Neuronal stem cell (in vitro differentiated cells): ENCODE measurements at regions not wholly inside any gene's neighbourhood (a gene's known extent, or its start where the extent isn't known, plus 50 kb on each side); places are given as distances from the start of the nearest gene placed in this dataset.

Experiments
- DNase-seq: peaks from one replicate; pipeline ENCODE4 v3.0.0-alpha.2; 2013; ENCODE audit warnings: low spot score
- H2AFZ ChIP-seq: one replicate; pipeline ENCODE4 v1.6.1; 2013; ENCODE audit warnings: mild to moderate bottlenecking, low read length, inconsistent platforms
- H2AK5ac ChIP-seq: 2 replicates; pipeline ENCODE4 v1.6.1; 2013; ENCODE audit warnings: low read depth, mild to moderate bottlenecking, inconsistent platforms, low read length, moderate library complexity, mixed read lengths
- H2BK120ac ChIP-seq: 2 replicates; pipeline ENCODE4 v1.6.1; 2013; ENCODE audit warnings: low read depth, mild to moderate bottlenecking, inconsistent platforms, low read length, moderate library complexity, mixed read lengths
- H2BK12ac ChIP-seq: one replicate; pipeline ENCODE4 v1.6.1; 2013; ENCODE audit warnings: low read length, inconsistent platforms
- H2BK15ac ChIP-seq: 2 replicates; pipeline ENCODE4 v1.6.1; 2013; ENCODE audit warnings: mild to moderate bottlenecking, low read length, inconsistent platforms, mixed read lengths
- H2BK5ac ChIP-seq: one replicate; pipeline ENCODE4 v1.6.1; 2013; ENCODE audit warnings: inconsistent platforms, mild to moderate bottlenecking, low read length, moderate library complexity
- H3K14ac ChIP-seq: one replicate; pipeline ENCODE4 v1.6.1; 2013; ENCODE audit warnings: low read length, inconsistent platforms
- H3K18ac ChIP-seq: 2 replicates; pipeline ENCODE4 v1.6.1; 2013; ENCODE audit warnings: low read length, inconsistent platforms
- H3K23ac ChIP-seq: 2 replicates; pipeline ENCODE4 v1.6.1; 2013; ENCODE audit warnings: low read depth, mild to moderate bottlenecking, mixed read lengths, low read length, inconsistent platforms; ENCODE audit not compliant: poor library complexity
- H3K27ac ChIP-seq: replicated peaks from 3 replicates; pipeline ENCODE4 v1.5.1; 2013; ENCODE audit warnings: low read length, inconsistent platforms
- H3K27me3 ChIP-seq, 3 experiments: 2 replicates each; pipeline ENCODE4 v1.6.1; 2013; ENCODE audit warnings: low read length in 3 of 3, mild to moderate bottlenecking in 2 of 3, inconsistent platforms in 1 of 3, low read depth in 1 of 3, mixed read lengths in 1 of 3, moderate library complexity in 1 of 3; ENCODE audit not compliant: control insufficient read depth in 3 of 3, insufficient read depth in 3 of 3
- H3K36me3 ChIP-seq, 2 donors: replicated peaks in 1 of 2; 2 replicates each; pipeline ENCODE4 v1.6.1; 2013; ENCODE audit warnings: low read length in 2 of 2; ENCODE audit not compliant: control insufficient read depth in 2 of 2, insufficient read depth in 2 of 2
- H3K4ac ChIP-seq: 2 replicates; pipeline ENCODE4 v1.6.1; 2013; ENCODE audit warnings: inconsistent platforms, mild to moderate bottlenecking, low read length, moderate library complexity
- H3K4me1 ChIP-seq, 2 donors: 1 replicate in 1 of 2; 2 replicates in 1 of 2; pipeline ENCODE4 v1.6.1; 2013; ENCODE audit warnings: low read length in 2 of 2, low read depth in 1 of 2; ENCODE audit not compliant: control insufficient read depth in 2 of 2, insufficient read depth in 1 of 2
- H3K4me2 ChIP-seq: one replicate; pipeline ENCODE4 v1.6.1; 2013; ENCODE audit warnings: mild to moderate bottlenecking, low read length, inconsistent platforms; ENCODE audit not compliant: insufficient read depth, poor library complexity, severe bottlenecking
- H3K4me3 ChIP-seq, 2 donors: 2 replicates each; pipeline ENCODE4 v1.5.1; 2013; ENCODE audit warnings: low read length in 2 of 2, mild to moderate bottlenecking in 2 of 2, inconsistent platforms in 1 of 2, moderate library complexity in 1 of 2
- H3K79me1 ChIP-seq: one replicate; pipeline ENCODE4 v1.6.1; 2013; ENCODE audit warnings: low read depth, mild to moderate bottlenecking, inconsistent platforms, low read length, moderate library complexity
- H3K9ac ChIP-seq: one replicate; pipeline ENCODE4 v1.6.1; 2013; ENCODE audit warnings: mild to moderate bottlenecking, low read depth, low read length, inconsistent platforms; ENCODE audit not compliant: poor library complexity
- H3K9me3 ChIP-seq, 2 donors: replicated peaks in 1 of 2; 2 replicates each; pipeline versions ENCODE3 to v1.6.1; 2013; ENCODE audit warnings: low read length in 2 of 2, mild to moderate bottlenecking in 2 of 2, inconsistent platforms in 1 of 2, low read depth in 1 of 2, mixed read lengths in 1 of 2, moderate library complexity in 1 of 2; ENCODE audit not compliant: control insufficient read depth in 2 of 2, insufficient read depth in 1 of 2
- H4K8ac ChIP-seq: one replicate; pipeline ENCODE4 v1.6.1; 2013; ENCODE audit warnings: low read depth, mild to moderate bottlenecking, inconsistent platforms, low read length, moderate library complexity
- H4K91ac ChIP-seq: one replicate; pipeline ENCODE4 v1.6.1; 2013; ENCODE audit warnings: low read length, low read depth, mild to moderate bottlenecking, inconsistent platforms; ENCODE audit not compliant: poor library complexity
- WGBS, 2 donors: extraction: QIAGEN DNeasy Blood & Tissue Kit; methylation state at CpG; one replicate each; pipeline ENCODE4 v1.1.7; 2013; ENCODE audit warnings: missing lambda C conversion rate in 2 of 2, mixed read lengths in 1 of 2; ENCODE audit not compliant: insufficient read length in 2 of 2, insufficient replicate concordance in 1 of 2; ENCODE audit errors: extremely low coverage in 2 of 2; 5-methylcytosine and 5-hydroxymethylcytosine counted together

DNA sequence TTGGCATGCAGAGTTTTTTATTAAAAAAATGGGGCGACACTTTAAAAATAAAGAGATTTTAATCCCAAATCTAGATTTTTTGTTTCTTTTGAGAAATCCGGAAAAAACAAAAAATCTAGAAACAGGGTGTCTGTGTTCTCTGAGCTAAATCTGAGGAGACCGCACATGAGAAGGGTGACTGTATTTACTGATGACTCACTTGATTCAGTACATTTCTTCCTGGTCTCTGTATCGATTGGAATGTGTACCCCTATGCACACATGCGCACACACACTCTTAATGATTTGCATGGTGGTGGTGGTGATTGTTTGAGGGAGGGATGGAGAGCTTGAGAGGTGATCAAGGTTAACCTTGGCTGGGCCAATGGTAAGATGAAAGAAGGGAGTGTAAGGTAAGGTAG lies 443.1 kb upstream of the THRB start:
- H2BK120ac ChIP-seq: no peak overlapping the region
- no peak overlapping the region for H3K4ac ChIP-seq
- H3K4me2 ChIP-seq: no peak overlapping the region
- H2AK5ac ChIP-seq: no peak overlapping the region
- no peak overlapping the region for H3K4me3 ChIP-seq
- no peak overlapping the region for H3K23ac ChIP-seq
- no peak overlapping the region for H3K18ac ChIP-seq
- no peak overlapping the region for H2BK15ac ChIP-seq
- H3K9me3 ChIP-seq: no peaks in the 10 kb centered on the region
- H3K27me3 ChIP-seq: no peaks in the 10 kb centered on the region
- H3K4me1 ChIP-seq: no peaks in the 10 kb centered on the region
- no CpG with 5 or more reads among the region's 5 CpGs for WGBS, 2 donors
- no peak for DNase-seq
- H4K8ac ChIP-seq: no peak overlapping the region
- no peak overlapping the region for H2AFZ ChIP-seq
- H2BK12ac ChIP-seq: no peak overlapping the region
- H2BK5ac ChIP-seq: no peak overlapping the region
- no peaks in the 10 kb centered on the region for H3K36me3 ChIP-seq
- H3K14ac ChIP-seq: no peak overlapping the region
- no peak overlapping the region for H3K9ac ChIP-seq
- H3K27ac ChIP-seq: no peak overlapping the region
- H3K79me1 ChIP-seq: no peaks in the 10 kb centered on the region
- H4K91ac ChIP-seq: no peak overlapping the region

DNA sequence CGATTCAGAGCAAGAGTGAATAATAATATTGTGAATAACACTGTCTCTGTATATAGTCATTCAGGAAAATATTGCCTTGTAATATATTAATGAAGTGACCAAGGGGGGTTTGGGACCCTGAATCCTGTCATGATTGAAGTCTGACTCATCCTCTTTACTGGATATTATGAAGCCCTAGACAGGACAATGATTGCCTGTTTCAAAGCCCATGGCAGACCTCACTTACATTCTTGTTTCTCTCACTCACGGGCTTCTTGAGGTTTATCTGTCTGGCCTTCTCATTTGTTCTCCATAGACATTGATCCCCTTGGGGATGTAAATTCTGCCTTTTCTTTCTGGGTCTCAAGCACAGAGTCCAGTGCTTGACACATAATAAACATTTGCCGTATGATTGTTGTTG lies 449.3 kb upstream of the THRB start:
- Histone ChIP-seq H3K4me1 (no peaks in the 10 kb centered on the region), H2AK5ac (no peak overlapping the region), H3K14ac (no peak overlapping the region), H2BK15ac (no peak overlapping the region), H3K36me3 (no peaks in the 10 kb centered on the region), H3K9ac (no peak overlapping the region), H3K4me2 (no peak overlapping the region), H3K79me1 (no peaks in the 10 kb centered on the region), H3K18ac (no peak overlapping the region), H4K91ac (no peak overlapping the region), H3K27me3 (no peaks in the 10 kb centered on the region), H2BK12ac (no peak overlapping the region), H3K4me3 (no peak overlapping the region), H3K27ac (no peak overlapping the region), H2BK120ac (no peak overlapping the region), H2BK5ac (no peak overlapping the region), H2AFZ (no peak overlapping the region), H3K9me3 (no peaks in the 10 kb centered on the region), H3K23ac (no peak overlapping the region), H4K8ac (no peak overlapping the region), H3K4ac (no peak overlapping the region)
- WGBS, 2 donors: no CpG with 5 or more reads among the region's 3 CpGs
- DNase-seq: no peak

GRCh38 chr3:24944805-24945520 lies 450.3 kb upstream of the THRB start:
- H3K27me3 ChIP-seq: no peaks in the 10 kb centered on the region
- no CpG with 5 or more reads among the region's 3 CpGs for WGBS, 2 donors

DNA sequence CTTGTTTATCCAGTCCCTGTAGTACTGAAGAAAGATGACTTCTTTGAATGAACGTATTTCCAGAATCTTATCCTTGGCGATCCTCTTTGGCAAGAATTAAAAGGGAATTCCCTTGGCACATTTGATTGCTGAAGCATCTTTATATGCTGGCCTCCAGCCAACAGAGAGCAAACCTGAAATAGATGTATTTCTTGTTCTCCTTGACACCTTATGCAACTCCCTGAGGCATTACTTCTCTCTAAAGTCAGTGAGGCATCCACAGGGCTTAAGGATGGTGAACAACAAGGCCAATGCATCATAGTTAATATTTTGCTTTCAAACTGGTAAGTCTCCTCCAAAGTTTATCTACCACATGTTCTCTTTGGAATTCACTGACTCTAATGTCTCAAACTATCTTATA lies 450.9 kb upstream of the THRB start:
- H2BK120ac ChIP-seq: no peak overlapping the region
- no CpG with 5 or more reads among the region's 2 CpGs for WGBS, 2 donors
- no peak overlapping the region for H3K9ac ChIP-seq
- no peak for DNase-seq
- no peak overlapping the region for H4K8ac ChIP-seq
- no peak overlapping the region for H4K91ac ChIP-seq
- no peaks in the 10 kb centered on the region for H3K79me1 ChIP-seq
- H3K14ac ChIP-seq: no peak overlapping the region
- H2BK15ac ChIP-seq: no peak overlapping the region
- no peak overlapping the region for H3K4ac ChIP-seq
- H3K4me3 ChIP-seq: no peak overlapping the region
- no peak overlapping the region for H3K4me2 ChIP-seq
- no peak overlapping the region for H2AK5ac ChIP-seq
- no peak overlapping the region for H3K18ac ChIP-seq
- no peaks in the 10 kb centered on the region for H3K27me3 ChIP-seq
- H3K23ac ChIP-seq: no peak overlapping the region
- no peak overlapping the region for H2BK12ac ChIP-seq
- H3K4me1 ChIP-seq: no peaks in the 10 kb centered on the region
- no peak overlapping the region for H3K27ac ChIP-seq
- H3K36me3 ChIP-seq: no peaks in the 10 kb centered on the region
- H2BK5ac ChIP-seq: no peak overlapping the region
- no peak overlapping the region for H2AFZ ChIP-seq
- no peaks in the 10 kb centered on the region for H3K9me3 ChIP-seq

More at GRCh38 chr3:24944805-24945520, 450.3 kb upstream of the THRB start:
- Histone ChIP-seq H3K4ac (no peak overlapping the region), H2BK15ac (no peak overlapping the region), H4K91ac (no peak overlapping the region), H3K14ac (no peak overlapping the region), H2BK120ac (no peak overlapping the region), H2BK5ac (no peak overlapping the region), H3K23ac (no peak overlapping the region), H2AFZ (no peak overlapping the region), H3K4me3 (no peak overlapping the region), H2AK5ac (no peak overlapping the region), H3K4me2 (no peak overlapping the region), H3K36me3 (no peaks in the 10 kb centered on the region), H3K79me1 (no peaks in the 10 kb centered on the region), H2BK12ac (no peak overlapping the region), H3K9me3 (no peaks in the 10 kb centered on the region), H3K9ac (no peak overlapping the region), H3K4me1 (no peaks in the 10 kb centered on the region), H3K18ac (no peak overlapping the region), H3K27ac (no peak overlapping the region), H4K8ac (no peak overlapping the region)
- no peak for DNase-seq
